CD8-positive, alpha-beta memory T cell (primary cell): ENCODE measurements at regions not wholly inside any gene's neighbourhood (a gene's known extent, or its start where the extent isn't known, plus 50 kb on each side); places are given as distances from the start of the nearest gene placed in this dataset.
A peak's percentile ranks its signal among the peaks of the same experiment; 100 is the strongest.

Experiments used
- CTCF ChIA-PET: fragments of 350-600 bp; sonication (Branson Sonifier 250); formaldehyde crosslinking; loops from one replicate; lab custom pipeline; 2021; ENCODE audit warnings: antibody characterized with exemption; lab: Charles Lee
- POLR2A ChIA-PET: fragments of 350-600 bp; sonication (Branson Sonifier 250); formaldehyde crosslinking; loops from one replicate; lab custom pipeline; 2021; ENCODE audit warnings: antibody characterized with exemption; lab: Charles Lee
- DNase-seq, 5 donors: peaks; one replicate each; pipeline versions ENCODE4 v3.0.0 to v3.0.0-alpha.2; 2020 to 2022; ENCODE audit warnings: mixed read lengths in 1 of 5
- H3K27ac ChIP-seq: one replicate; pipeline ENCODE4 v1.7.0; 2013; ENCODE audit warnings: low read depth, mild to moderate bottlenecking, low read length, moderate library complexity
- H3K27me3 ChIP-seq: 2 replicates; pipeline ENCODE4 v1.7.0; 2013; ENCODE audit warnings: low read length, mild to moderate bottlenecking; ENCODE audit not compliant: insufficient read depth, poor library complexity, severe bottlenecking
- H3K36me3 ChIP-seq: 2 replicates; pipeline ENCODE4 v1.7.0; 2013; ENCODE audit warnings: mild to moderate bottlenecking, low read length, moderate library complexity; ENCODE audit not compliant: insufficient read depth
- H3K4me1 ChIP-seq: 2 replicates; pipeline ENCODE4 v1.7.0; 2013; ENCODE audit warnings: mild to moderate bottlenecking, low read length, moderate library complexity; ENCODE audit not compliant: insufficient read depth
- H3K4me3 ChIP-seq: 2 replicates; pipeline ENCODE4 v1.7.0; 2013; ENCODE audit warnings: mild to moderate bottlenecking, low read length
- H3K9me3 ChIP-seq: 2 replicates; pipeline ENCODE4 v1.7.0; 2013; ENCODE audit warnings: mild to moderate bottlenecking, low read length
- H3K27ac Mint-ChIP-seq, 8 donors: one replicate each; pipeline ENCODE4 v1.8.0; 2020 to 2021; ENCODE audit warnings: mixed read lengths in 8 of 8, mild to moderate bottlenecking in 6 of 8, inconsistent platforms in 3 of 8, moderate library complexity in 3 of 8
- H3K27me3 Mint-ChIP-seq, 2 donors: one replicate each; pipeline ENCODE4 v1.8.0; 2020 to 2021; ENCODE audit warnings: mixed read lengths in 2 of 2, mild to moderate bottlenecking in 1 of 2, moderate library complexity in 1 of 2
- H3K36me3 Mint-ChIP-seq, 3 donors: one replicate each; pipeline ENCODE4 v1.8.0; 2020 to 2021; ENCODE audit warnings: mixed read lengths in 3 of 3, inconsistent platforms in 1 of 3, mild to moderate bottlenecking in 1 of 3
- H3K4me1 Mint-ChIP-seq, 3 donors: one replicate each; pipeline ENCODE4 v1.8.0; 2020 to 2021; ENCODE audit warnings: mixed read lengths in 3 of 3, inconsistent platforms in 1 of 3, mild to moderate bottlenecking in 1 of 3
- H3K4me3 Mint-ChIP-seq, 7 donors: one replicate each; pipeline ENCODE4 v1.8.0; 2020 to 2021; ENCODE audit warnings: mixed read lengths in 7 of 7, mild to moderate bottlenecking in 6 of 7, moderate library complexity in 4 of 7, inconsistent platforms in 2 of 7
- H3K9me3 Mint-ChIP-seq, 5 donors: one replicate each; pipeline ENCODE4 v1.8.0; 2020 to 2022; ENCODE audit warnings: mixed read lengths in 5 of 5, mild to moderate bottlenecking in 3 of 5, moderate library complexity in 2 of 5, inconsistent platforms in 1 of 5

DNA sequence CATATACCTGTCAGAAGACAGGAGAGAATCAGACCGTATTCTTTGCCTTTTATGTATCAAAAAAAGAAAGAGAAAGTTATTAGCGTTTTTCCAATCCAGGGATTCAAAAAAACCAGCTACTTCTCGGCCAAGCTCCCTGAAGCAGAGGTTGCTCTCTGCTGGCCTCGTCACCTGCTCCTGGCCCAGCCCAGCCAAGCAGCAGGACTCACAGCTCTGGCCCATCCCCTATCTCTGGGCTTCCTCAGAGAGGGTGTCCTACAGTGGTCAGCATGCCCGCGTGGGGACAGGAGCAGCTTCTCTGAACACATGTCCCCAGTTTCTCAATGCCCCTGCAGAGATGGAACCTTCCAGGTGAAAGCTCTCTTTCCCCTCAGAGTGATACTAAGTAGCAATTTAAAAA, 209.0 kb downstream of the URI1 start:
- no peak overlapping the region for H3K4me3 Mint-ChIP-seq
- H3K36me3 ChIP-seq = no peaks in the 10 kb centered on the region
- no peak overlapping the region for H3K4me3 ChIP-seq
- peaks cover 0 to 8% (median 0%) of the 10 kb centered on the region in 3 donors for H3K4me1 Mint-ChIP-seq
- no peaks in the 10 kb centered on the region for H3K27me3 ChIP-seq
- DNase-seq = no peak
- ChIA-PET POLR2A (no interaction called here), CTCF (no interaction called here)
- no peak overlapping the region for H3K27ac ChIP-seq
- H3K27me3 Mint-ChIP-seq = peaks cover 2 to 13% of the 10 kb centered on the region in 2 donors
- no peaks in the 10 kb centered on the region for H3K36me3 Mint-ChIP-seq
- H3K9me3 ChIP-seq = no peaks in the 10 kb centered on the region
- peaks cover 0 to under 1% (median 0%) of the 10 kb centered on the region in 5 donors for H3K9me3 Mint-ChIP-seq
- no peaks in the 10 kb centered on the region for H3K4me1 ChIP-seq
- H3K27ac Mint-ChIP-seq = no peak overlapping the region

DNA sequence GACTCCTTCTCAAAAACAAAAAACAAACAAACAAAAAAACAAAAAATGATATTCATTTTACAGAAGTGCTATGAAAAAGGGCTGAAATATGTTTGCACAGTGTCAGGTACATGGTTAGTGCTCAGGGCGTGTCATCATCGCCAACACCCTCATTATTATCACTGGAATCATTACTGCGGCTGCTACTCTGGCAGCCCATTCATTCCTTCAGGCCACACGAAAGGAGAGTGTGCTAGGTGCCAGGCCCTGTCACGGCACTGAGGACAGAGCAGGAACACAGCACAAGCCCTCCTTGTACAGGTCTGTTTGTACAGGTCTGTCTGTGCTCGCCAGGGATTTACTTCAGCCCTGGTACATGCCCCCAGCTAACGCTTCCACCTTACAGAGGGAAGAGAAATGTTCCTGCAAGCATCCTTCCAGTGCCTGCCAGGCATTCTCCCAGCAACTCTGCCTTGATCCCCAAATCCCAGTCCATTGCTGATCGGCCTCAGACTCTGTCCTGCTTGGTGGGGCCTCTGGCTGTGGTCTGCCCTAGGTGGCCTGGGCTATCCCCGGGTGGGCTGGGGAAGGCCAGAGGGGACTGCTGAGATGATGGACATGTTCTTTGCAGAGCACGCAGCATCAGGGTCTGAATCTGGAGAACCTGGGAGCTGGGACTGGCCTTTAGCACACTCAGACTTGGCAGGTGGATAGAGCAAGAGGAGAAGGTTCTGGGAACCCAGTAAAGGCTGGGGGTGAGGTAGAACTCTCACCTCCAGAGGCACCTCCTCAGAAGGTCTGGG, 210.7 kb downstream of the URI1 start:
- Mint-ChIP-seq H3K36me3 (no peaks in the 10 kb centered on the region), H3K4me1 (peaks cover 0 to 8% (median 0%) of the 10 kb centered on the region in 3 donors), H3K27me3 (peaks cover 2 to 16% of the 10 kb centered on the region in 2 donors), H3K4me3 (peak overlapping the region in 1 of 7 donors; percentile 21), H3K27ac (no peak overlapping the region), H3K9me3 (no peaks in the 10 kb centered on the region)
- no peak for DNase-seq
- Histone ChIP-seq H3K9me3 (no peaks in the 10 kb centered on the region), H3K4me1 (no peaks in the 10 kb centered on the region), H3K4me3 (no peak overlapping the region), H3K36me3 (no peaks in the 10 kb centered on the region), H3K27ac (no peak overlapping the region), H3K27me3 (no peaks in the 10 kb centered on the region)
- ChIA-PET CTCF (no interaction called here), POLR2A (no interaction called here)

DNA sequence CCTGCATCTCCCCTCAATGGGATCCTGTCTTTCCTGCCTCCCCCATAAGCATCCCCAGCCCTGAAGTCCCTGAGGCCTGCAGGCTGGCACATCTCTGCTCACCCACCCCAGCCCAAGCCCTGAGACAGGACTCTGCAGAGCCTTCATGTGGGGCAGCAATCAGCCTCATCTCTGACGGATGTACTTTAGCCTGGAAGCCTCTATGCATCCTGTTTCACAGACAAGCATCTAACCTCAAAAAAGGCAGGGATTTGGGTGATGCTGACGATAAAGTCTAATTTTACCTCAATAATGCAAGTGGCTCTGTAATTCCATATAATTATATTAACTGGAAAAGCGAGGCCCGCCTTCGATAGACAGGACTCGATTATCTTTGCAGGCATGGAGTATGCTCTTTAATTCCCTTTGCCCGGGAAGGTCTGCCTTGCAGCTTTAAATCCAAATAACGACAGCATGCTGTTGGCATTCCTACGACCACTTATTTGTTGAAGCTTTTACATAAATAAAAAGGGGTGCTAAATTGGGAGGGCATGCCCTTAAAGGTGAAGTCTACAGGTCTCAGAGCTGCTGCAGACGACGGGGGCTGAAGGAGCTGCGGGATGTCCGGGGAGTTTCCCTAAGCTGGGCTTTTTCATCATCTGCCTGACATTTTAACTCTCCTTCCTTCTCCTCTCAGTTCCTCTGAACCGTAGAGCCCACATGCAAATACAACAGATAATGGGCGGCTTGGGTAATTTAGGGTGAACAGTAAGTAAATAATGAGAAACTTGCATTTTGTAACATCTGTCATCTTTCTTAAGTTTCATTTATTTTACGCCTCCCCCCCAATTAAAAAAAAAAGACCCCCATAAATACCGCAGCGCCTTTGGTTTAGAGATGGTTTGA, 211.5 kb downstream of the URI1 start:
- CTCF ChIA-PET = no interaction called here
- H3K4me1 Mint-ChIP-seq = peaks cover 0 to 8% (median 0%) of the 10 kb centered on the region in 3 donors
- DNase-seq = no peak
- no peak overlapping the region for H3K27ac Mint-ChIP-seq
- no peak overlapping the region for H3K4me3 ChIP-seq
- POLR2A ChIA-PET = no interaction called here
- no peaks in the 10 kb centered on the region for H3K9me3 Mint-ChIP-seq
- H3K4me3 Mint-ChIP-seq = no peak overlapping the region
- no peak overlapping the region for H3K27ac ChIP-seq
- no peaks in the 10 kb centered on the region for H3K27me3 ChIP-seq
- H3K9me3 ChIP-seq = no peaks in the 10 kb centered on the region
- H3K36me3 Mint-ChIP-seq = no peaks in the 10 kb centered on the region
- H3K36me3 ChIP-seq = no peaks in the 10 kb centered on the region
- peaks cover 2 to 15% of the 10 kb centered on the region in 2 donors for H3K27me3 Mint-ChIP-seq
- no peaks in the 10 kb centered on the region for H3K4me1 ChIP-seq

DNA sequence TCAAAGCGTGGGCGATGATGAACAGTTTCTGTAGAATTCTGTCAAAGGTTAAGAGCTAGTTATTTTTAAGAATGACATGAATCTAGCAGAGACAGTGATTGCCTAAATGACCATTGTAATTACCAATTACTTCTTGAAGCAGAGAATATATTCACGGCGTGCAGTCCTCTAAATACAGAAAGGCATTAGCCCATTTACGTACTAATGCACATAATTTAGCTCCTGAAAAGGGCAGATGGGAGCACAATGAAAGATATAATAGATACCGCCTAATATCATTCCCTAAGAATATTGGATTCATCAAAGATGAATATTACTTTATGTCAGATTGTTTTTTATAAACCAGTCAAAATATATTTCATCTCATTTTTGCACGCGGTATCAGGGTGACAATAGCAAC, 212.4 kb downstream of the URI1 start:
- POLR2A ChIA-PET = no interaction called here
- Histone ChIP-seq H3K4me3 (no peak overlapping the region), H3K27me3 (no peaks in the 10 kb centered on the region), H3K4me1 (no peaks in the 10 kb centered on the region), H3K9me3 (no peaks in the 10 kb centered on the region), H3K36me3 (no peaks in the 10 kb centered on the region), H3K27ac (no peak overlapping the region)
- H3K4me1 Mint-ChIP-seq = peaks cover 0 to 8% (median 0%) of the 10 kb centered on the region in 3 donors
- H3K27ac Mint-ChIP-seq = no peak overlapping the region
- CTCF ChIA-PET = no interaction called here
- no peaks in the 10 kb centered on the region for H3K36me3 Mint-ChIP-seq
- H3K9me3 Mint-ChIP-seq = no peaks in the 10 kb centered on the region
- H3K4me3 Mint-ChIP-seq = no peak overlapping the region
- no peak for DNase-seq
- peaks cover under 1 to 12% of the 10 kb centered on the region in 2 donors for H3K27me3 Mint-ChIP-seq

DNA sequence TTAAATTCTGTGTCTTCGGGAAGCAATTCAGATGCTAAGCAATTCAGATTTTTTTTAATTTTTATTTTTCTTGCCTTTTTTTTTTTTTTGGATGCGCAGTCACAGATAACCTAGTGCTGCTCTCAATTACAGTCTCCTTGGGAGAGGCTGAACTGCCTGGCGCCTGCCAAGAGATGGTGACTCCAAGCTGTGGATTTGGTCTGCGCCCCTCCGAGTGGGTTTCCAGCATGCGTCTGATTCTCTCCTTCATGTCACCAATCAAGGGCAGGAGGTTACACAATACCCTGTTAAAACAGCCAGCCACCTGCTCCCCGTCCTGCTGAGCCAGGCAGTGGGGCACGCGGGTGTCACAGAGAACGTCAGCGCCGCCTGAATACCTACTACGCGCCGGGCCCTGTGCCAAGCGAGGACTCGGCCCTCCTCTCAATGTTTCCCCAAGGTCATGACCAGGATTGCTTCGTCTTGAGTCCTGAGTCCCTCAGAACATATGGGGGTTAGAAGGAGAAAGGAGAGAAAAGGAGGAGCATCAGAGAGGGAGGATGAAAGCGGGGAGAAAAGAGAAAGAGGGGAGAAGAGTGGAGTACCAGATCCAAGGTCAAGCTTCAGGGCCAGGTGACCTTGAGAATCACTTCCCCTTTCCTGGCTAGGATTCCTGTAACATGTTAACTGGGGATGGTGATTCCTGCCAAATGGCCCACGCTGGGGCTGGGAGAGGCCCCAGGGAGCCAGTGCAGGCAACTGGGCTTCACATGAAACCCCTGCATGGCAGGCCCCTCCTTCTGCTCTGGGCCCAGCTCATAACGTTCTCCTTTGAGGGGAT, 213.6 kb downstream of the URI1 start:
- Mint-ChIP-seq H3K27me3 (peaks cover 0 to 12% of the 10 kb centered on the region in 2 donors), H3K27ac (no peak overlapping the region), H3K4me1 (peaks cover 0 to 8% (median 0%) of the 10 kb centered on the region in 3 donors), H3K4me3 (no peak overlapping the region), H3K9me3 (no peaks in the 10 kb centered on the region), H3K36me3 (no peaks in the 10 kb centered on the region)
- Histone ChIP-seq H3K27me3 (no peaks in the 10 kb centered on the region), H3K9me3 (no peaks in the 10 kb centered on the region), H3K27ac (no peak overlapping the region), H3K36me3 (no peaks in the 10 kb centered on the region), H3K4me3 (no peak overlapping the region), H3K4me1 (no peaks in the 10 kb centered on the region)
- ChIA-PET CTCF (no interaction called here), POLR2A (no interaction called here)
- DNase-seq = no peak

DNA sequence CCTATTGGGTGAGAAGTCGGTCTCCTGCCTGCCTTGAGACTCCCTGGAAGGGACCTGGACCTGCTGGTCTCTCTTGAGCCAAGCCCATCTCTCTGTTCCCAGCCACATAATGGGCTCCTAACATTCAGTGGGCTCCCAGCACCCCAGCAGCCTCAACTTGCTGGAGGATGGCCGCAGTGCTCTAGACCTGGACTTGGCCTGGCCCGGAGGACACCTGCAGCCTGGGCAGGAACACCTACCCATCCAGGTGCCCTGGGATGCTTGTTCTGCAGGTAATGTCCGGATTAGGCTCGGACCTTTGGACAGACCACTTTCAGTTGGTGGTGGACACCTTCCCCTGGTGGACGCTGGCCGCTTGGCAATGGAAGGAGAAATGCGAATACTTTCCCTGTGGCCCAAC, 214.6 kb downstream of the URI1 start:
- no peak overlapping the region for H3K4me3 ChIP-seq
- Mint-ChIP-seq H3K27ac (no peak overlapping the region), H3K36me3 (no peaks in the 10 kb centered on the region), H3K4me3 (no peak overlapping the region), H3K27me3 (peaks cover 0 to 12% of the 10 kb centered on the region in 2 donors), H3K4me1 (peaks cover 0 to 8% (median 0%) of the 10 kb centered on the region in 3 donors), H3K9me3 (no peaks in the 10 kb centered on the region)
- DNase-seq = no peak
- H3K9me3 ChIP-seq = no peaks in the 10 kb centered on the region
- no peaks in the 10 kb centered on the region for H3K27me3 ChIP-seq
- POLR2A ChIA-PET = no interaction called here
- no peaks in the 10 kb centered on the region for H3K36me3 ChIP-seq
- H3K27ac ChIP-seq = no peak overlapping the region
- CTCF ChIA-PET = no interaction called here
- no peaks in the 10 kb centered on the region for H3K4me1 ChIP-seq

DNA sequence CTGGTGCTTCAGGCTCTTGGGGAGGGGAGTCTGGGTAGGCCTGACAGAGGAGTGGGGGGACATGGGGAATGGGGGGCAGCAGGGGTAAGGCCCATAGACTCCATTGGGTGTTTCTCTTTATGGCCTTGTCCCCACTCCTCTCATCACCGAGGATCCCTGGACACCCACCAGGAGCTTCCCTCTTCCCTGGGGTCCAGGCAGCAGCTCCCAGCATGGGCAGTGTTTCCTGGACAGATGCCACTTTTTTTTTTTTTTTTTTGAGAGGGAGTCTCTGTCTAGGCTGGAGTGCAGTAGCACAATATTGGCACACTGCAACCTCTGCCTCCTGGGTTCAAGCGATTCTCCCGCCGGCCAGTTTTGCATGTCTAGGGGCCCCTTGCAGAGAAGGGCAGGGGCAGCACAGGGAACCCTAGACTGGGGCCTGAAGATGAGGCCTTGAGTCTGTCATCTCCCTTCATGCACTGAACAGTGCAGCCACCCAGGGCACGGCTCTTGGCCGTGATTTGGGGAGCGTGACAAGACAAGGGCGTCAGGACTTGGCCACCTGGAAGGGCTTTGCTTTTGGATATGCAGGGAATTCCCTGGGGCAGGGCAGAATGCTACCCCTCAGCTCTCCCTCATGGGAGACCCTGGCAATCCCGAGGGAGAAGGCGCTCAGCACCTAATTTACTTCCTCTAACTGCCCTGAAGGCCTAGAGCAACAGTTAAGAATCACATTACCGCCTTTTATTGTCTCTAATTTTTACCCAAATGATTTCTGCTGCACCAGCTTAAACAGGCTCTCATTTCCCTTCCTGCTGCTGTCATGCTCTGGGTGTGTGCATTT, 213.9 kb upstream of the ZNF536 start:
- Mint-ChIP-seq H3K36me3 (no peaks in the 10 kb centered on the region), H3K9me3 (peaks cover 0 to 2% (median 0%) of the 10 kb centered on the region in 5 donors), H3K27me3 (peaks cover 2 to 15% of the 10 kb centered on the region in 2 donors), H3K4me1 (peaks cover 0 to 8% (median 0%) of the 10 kb centered on the region in 3 donors), H3K4me3 (no peak overlapping the region), H3K27ac (no peak overlapping the region)
- Histone ChIP-seq H3K27ac (no peak overlapping the region), H3K4me3 (no peak overlapping the region), H3K4me1 (no peaks in the 10 kb centered on the region), H3K36me3 (no peaks in the 10 kb centered on the region), H3K27me3 (no peaks in the 10 kb centered on the region), H3K9me3 (no peaks in the 10 kb centered on the region)
- DNase-seq = no peak
- ChIA-PET POLR2A (no interaction called here), CTCF (no interaction called here)
